K562 (cell line): ENCODE measurements at regions not wholly inside any gene's neighbourhood (a gene's known extent, or its start where the extent isn't known, plus 50 kb on each side); places are given as distances from the start of the nearest gene placed in this dataset.

Source experiments
- ATAC-seq: fragments of 200-7000 bp; cut with Tn5 transposase; 3 replicates; pipeline ENCODE4 v1.9.1; 2020; ENCODE audit warnings: moderate library complexity
- BruUV-seq: library from RNA; stranded (reverse); fragments of 400-500 nt; replicated peaks from 2 replicates; lab custom pipeline; 2021; lab: Mats Ljungman, UMichigan
- CTCF ChIA-PET: fragments of 300-600 bp; formaldehyde crosslinking; extraction: SDS; loops from one replicate; lab custom pipeline; 2021; ENCODE audit warnings: low intra/inter-chr PET ratio; lab: Yijun Ruan, JAX
- POLR2A ChIA-PET: fragments of 300-600, 350-650 bp; sonication (Branson Sonifier 250); formaldehyde crosslinking; extraction: SDS; loops from one replicate; lab custom pipeline; 2021; ENCODE audit warnings: antibody characterized with exemption, inconsistent platforms; lab: Yijun Ruan, JAX
- DNase-seq, 4 experiments: peaks; one replicate each; pipeline versions ENCODE4 v3.0.0 to v3.0.0-alpha.2; 2011 to 2018; ENCODE audit warnings: low spot score in 3 of 4, mixed read lengths in 3 of 4; ENCODE audit errors: extremely low read depth in 1 of 4
- FAIRE-seq: peaks from 2 replicates; lab custom pipeline; 2011; peaks lifted over from hg19 to GRCh38; lab: Jason Lieb, UNC
- H2AFZ ChIP-seq: 2 replicates; pipeline ENCODE4 v1.6.0; 2011; ENCODE audit warnings: low read depth, low read length, control low read depth, inconsistent platforms
- H3K27ac ChIP-seq: fragments of 200-600 bp; 3 replicates; pipeline ENCODE4 v1.8.0; 2011; ENCODE audit warnings: low read depth, mild to moderate bottlenecking, control low read depth, inconsistent platforms, low read length, moderate library complexity, mixed read lengths; ENCODE audit errors: extremely low read depth
- H3K27me3 ChIP-seq, 2 experiments: fragments of 300-600 bp in 1 of 2; 2 replicates in 1 of 2; 3 replicates in 1 of 2; pipeline versions ENCODE4 v1.6.0 to v1.8.0; 2011; ENCODE audit warnings: inconsistent platforms in 2 of 2, low read length in 2 of 2, mild to moderate bottlenecking in 1 of 2, mixed read lengths in 1 of 2, moderate library complexity in 1 of 2; ENCODE audit not compliant: control insufficient read depth in 2 of 2, insufficient read depth in 2 of 2
- H3K36me3 ChIP-seq: fragments of 300-600 bp; 3 replicates; pipeline ENCODE4 v1.8.0; 2011; ENCODE audit warnings: mild to moderate bottlenecking, low read length, inconsistent platforms; ENCODE audit not compliant: control insufficient read depth, insufficient read depth
- H3K4me1 ChIP-seq, 2 experiments: fragments of 200-600 bp in 1 of 2; replicated peaks in 1 of 2; 2 replicates in 1 of 2; 3 replicates in 1 of 2; pipeline versions ENCODE4 v1.5.1 to v1.8.0; 2011; ENCODE audit warnings: inconsistent platforms in 2 of 2, low read length in 2 of 2, mild to moderate bottlenecking in 1 of 2, mixed read lengths in 1 of 2, moderate library complexity in 1 of 2; ENCODE audit not compliant: control insufficient read depth in 2 of 2, insufficient read depth in 2 of 2
- H3K4me2 ChIP-seq: 2 replicates; pipeline ENCODE4 v1.6.1; 2011; ENCODE audit warnings: low read length, control low read depth, inconsistent platforms, mixed read lengths; ENCODE audit not compliant: insufficient read depth
- H3K4me3 ChIP-seq: fragments of 200-600 bp; sonication (generic), shearing (Covaris generic); 2 replicates; pipeline ENCODE4 v1.5.1; 2016; ENCODE audit warnings: control low read depth, inconsistent platforms
- H3K79me2 ChIP-seq: fragments of 200-600 bp; 3 replicates; pipeline ENCODE4 v1.8.0; 2011; ENCODE audit warnings: low read length, inconsistent platforms; ENCODE audit not compliant: control insufficient read depth, insufficient read depth
- H3K9ac ChIP-seq, 2 experiments: 2 replicates each; pipeline versions ENCODE4 v1.6.0 to v1.6.1; 2011; ENCODE audit warnings: low read depth in 2 of 2, low read length in 2 of 2, control low read depth in 1 of 2, inconsistent platforms in 1 of 2, mild to moderate bottlenecking in 1 of 2, mixed read lengths in 1 of 2; ENCODE audit not compliant: insufficient read depth in 1 of 2
- H3K9me1 ChIP-seq: one replicate; pipeline ENCODE4 v1.6.0; 2011; ENCODE audit warnings: inconsistent platforms, mild to moderate bottlenecking, low read length, moderate library complexity; ENCODE audit not compliant: control insufficient read depth, insufficient read depth
- H3K9me3 ChIP-seq: replicated peaks from 2 replicates; pipeline ENCODE4 v1.5.1; 2011; ENCODE audit warnings: low read depth, low read length, inconsistent platforms; ENCODE audit not compliant: control insufficient read depth, insufficient read depth
- H4K20me1 ChIP-seq: replicated peaks from 2 replicates; pipeline ENCODE4 v1.6.1; 2011; ENCODE audit warnings: low read length, inconsistent platforms, mixed read lengths; ENCODE audit not compliant: control insufficient read depth, insufficient read depth
- BHLHE40 ChIP-seq: IDR thresholded peaks from 2 replicates; pipeline ENCODE4 v1.6.1; 2011; ENCODE audit warnings: low read length, improper control_type of control experiment
- CBX2 ChIP-seq: fragments of 200-600 bp; sonication (generic); IDR thresholded peaks from one replicate; pipeline ENCODE4 v1.6.1; 2012; ENCODE audit warnings: mild to moderate bottlenecking, low read length, inconsistent platforms; ENCODE audit not compliant: insufficient read depth, poor library complexity, severe bottlenecking
- FIP1L1 ChIP-seq: fragments of 200-400 bp; formaldehyde crosslinking; IDR thresholded peaks from 2 replicates; pipeline ENCODE4 v1.6.1; 2018; ENCODE audit warnings: mild to moderate bottlenecking, low read depth, low read length; ENCODE audit not compliant: poor library complexity, severe bottlenecking
- FOXA1 ChIP-seq: fragments of 450-650 bp; IDR thresholded peaks from 2 replicates; pipeline ENCODE4 v1.6.1; 2016; ENCODE audit warnings: mild to moderate bottlenecking, borderline replicate concordance
- HINFP ChIP-seq: fragments of 450-650 bp; conservative IDR thresholded peaks from 2 replicates; pipeline ENCODE4 v1.6.1; 2016; ENCODE audit warnings: missing genetic modification characterization, low read depth, mild to moderate bottlenecking, control low read depth, missing compliant biosample characterization
- KHSRP ChIP-seq: fragments of 450-650 bp; IDR thresholded peaks from 2 replicates; pipeline ENCODE4 v1.6.1; 2017
- MNT ChIP-seq, 2 experiments: fragments of 450-650 bp; conservative IDR thresholded peaks; 2 replicates each; pipeline ENCODE4 v1.6.1; 2017; ENCODE audit warnings: mild to moderate bottlenecking in 2 of 2, moderate library complexity in 2 of 2
- NCOA6 ChIP-seq: fragments of 450-650 bp; IDR thresholded peaks from 2 replicates; pipeline ENCODE4 v1.6.1; 2017; ENCODE audit warnings: mild to moderate bottlenecking
- NONO ChIP-seq, 2 experiments: fragments of 200-400 bp in 1 of 2; fragments of 450-650 bp in 1 of 2; formaldehyde crosslinking in 1 of 2; IDR thresholded peaks; 2 replicates each; pipeline ENCODE4 v1.6.1; 2017; ENCODE audit warnings: low read depth in 2 of 2, mild to moderate bottlenecking in 2 of 2, moderate library complexity in 2 of 2, low read length in 1 of 2
- RBM34 ChIP-seq: fragments of 200-400 bp; formaldehyde crosslinking; IDR thresholded peaks from 2 replicates; pipeline ENCODE4 v1.6.1; 2018; ENCODE audit warnings: low read length, borderline replicate concordance; ENCODE audit not compliant: insufficient read depth
- TEAD1 ChIP-seq, 2 experiments: fragments of 450-650 bp in 1 of 2; sonication (generic) in 1 of 2; formaldehyde crosslinking; IDR thresholded peaks; 2 replicates each; pipeline versions ENCODE4 v1.4.0 to v1.8.0; 2020 to 2022; ENCODE audit warnings: mild to moderate bottlenecking in 2 of 2, missing genetic modification reagents in 1 of 2
- TEAD2 ChIP-seq: fragments of 450-650 bp; IDR thresholded peaks from 2 replicates; pipeline ENCODE4 v1.6.1; 2016; ENCODE audit warnings: missing genetic modification characterization, control low read depth, missing compliant biosample characterization
- U2AF2 ChIP-seq: fragments of 200-400 bp; formaldehyde crosslinking; optimal IDR thresholded peaks from 2 replicates; pipeline ENCODE3; 2017; ENCODE audit warnings: low read depth, mild to moderate bottlenecking, low read length
- ZFP1 ChIP-seq: fragments of 450-650 bp; formaldehyde crosslinking; IDR thresholded peaks from 2 replicates; pipeline ENCODE4 v1.4.0; 2020; ENCODE audit warnings: mild to moderate bottlenecking, mixed read lengths
- ZNF23 ChIP-seq: fragments of 250-450 bp; sonication (Bioruptor Pico); IDR thresholded peaks from 2 replicates; pipeline ENCODE4 v1.4.0; 2020; ENCODE audit warnings: mild to moderate bottlenecking
- ZNF24 ChIP-seq: fragments of 450-650 bp; IDR thresholded peaks from 2 replicates; pipeline ENCODE4 v1.6.1; 2016
- WGBS: fragments of 100-300 bp; shearing (Covaris generic); methylation state at CpG from one replicate; pipeline ENCODE4 v1.1.6; 2016; ENCODE audit warnings: low coverage, mixed read lengths; ENCODE audit not compliant: insufficient coverage; ENCODE audit errors: missing lambda C conversion rate; 5-methylcytosine and 5-hydroxymethylcytosine counted together
- in situ Hi-C: fragments of 300-500 bp; cut with MboI; formaldehyde crosslinking; loops from 4 replicates; pipeline ENCODE4 v1.15.0; 2018; ENCODE audit warnings: inconsistent platforms, mixed read lengths
- intact Hi-C: fragments of 100-400 bp; cut with micrococcal nuclease; formaldehyde crosslinking; loops from 2 replicates; pipeline ENCODE4 v1.14.2; 2022
- TF ChIP-seq, protein P1 (sequence below): fragments of 450-650 bp; IDR thresholded peaks from 2 replicates; pipeline ENCODE4 v1.7.0; 2016; ENCODE audit warnings: borderline replicate concordance

- Histone ChIP-seq H3K9me1 (no peaks in the 10 kb centered on the region), H3K79me2 (no peaks in the 10 kb centered on the region), H3K27ac (no peak overlapping the region), H2AFZ (no peak overlapping the region), H3K4me3 (no peak overlapping the region), H3K4me2 (no peak overlapping the region), H3K27me3 (no peaks in the 10 kb centered on the region), H4K20me1 (no peaks in the 10 kb centered on the region), H3K9ac (no peak overlapping the region), H3K9me3 (no peaks in the 10 kb centered on the region), H3K36me3 (no peaks in the 10 kb centered on the region), H3K4me1 (no peaks in the 10 kb centered on the region)
- DNase-seq (no peak), ATAC-seq (no peak), FAIRE-seq (no peak)
- CTCF ChIA-PET, result no interaction called here
- WGBS, result 2% methylated on average over 3 of the region's 3 CpGs
- no TSS peak for BruUV-seq
- POLR2A ChIA-PET, result no interaction called here
- intact Hi-C loops, result no loop called here
- in situ Hi-C loops, result loop anchor here (25.0 kb wide), 1 partner anchor 678 kb away; no protein-coding TSS in a partner anchor
- TF ChIP-seq ZNF23 (no peak), NCOA6 (no peak), KHSRP (no peak), FOXA1 (no peak), NONO (IDR thresholded peaks at IDR 0.05; ENCODE audit: low read depth in 2 of 2, low read length in 1 of 2) (no peak), BHLHE40 (no peak), TEAD1 (CRISPR knock-in tag; IDR thresholded peaks at IDR 0.05) (no peak), TEAD2 (tag) (no peak), FIP1L1 (no peak), ZNF24 (no peak), RBM34 (no peak), CBX2 (no peak), HINFP (tag) (no peak), ZFP1 (no peak), U2AF2 (no peak), MNT (conservative IDR thresholded peaks at IDR 0.05) (no peak)
- TF ChIP-seq, protein P1, sequence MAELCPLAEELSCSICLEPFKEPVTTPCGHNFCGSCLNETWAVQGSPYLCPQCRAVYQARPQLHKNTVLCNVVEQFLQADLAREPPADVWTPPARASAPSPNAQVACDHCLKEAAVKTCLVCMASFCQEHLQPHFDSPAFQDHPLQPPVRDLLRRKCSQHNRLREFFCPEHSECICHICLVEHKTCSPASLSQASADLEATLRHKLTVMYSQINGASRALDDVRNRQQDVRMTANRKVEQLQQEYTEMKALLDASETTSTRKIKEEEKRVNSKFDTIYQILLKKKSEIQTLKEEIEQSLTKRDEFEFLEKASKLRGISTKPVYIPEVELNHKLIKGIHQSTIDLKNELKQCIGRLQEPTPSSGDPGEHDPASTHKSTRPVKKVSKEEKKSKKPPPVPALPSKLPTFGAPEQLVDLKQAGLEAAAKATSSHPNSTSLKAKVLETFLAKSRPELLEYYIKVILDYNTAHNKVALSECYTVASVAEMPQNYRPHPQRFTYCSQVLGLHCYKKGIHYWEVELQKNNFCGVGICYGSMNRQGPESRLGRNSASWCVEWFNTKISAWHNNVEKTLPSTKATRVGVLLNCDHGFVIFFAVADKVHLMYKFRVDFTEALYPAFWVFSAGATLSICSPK, result no peak
Measured at GRCh38 chr21:21690068-21690665, 692.0 kb downstream of the NCAM2 start.
